Jurkat, Clone E6-1 (cell line): ENCODE measurements at regions not wholly inside any gene's neighbourhood (a gene's known extent, or its start where the extent isn't known, plus 50 kb on each side); places are given as distances from the start of the nearest gene placed in this dataset.

Experiments used
- DNase-seq: peaks from one replicate; pipeline ENCODE4 v3.0.0-alpha.2; 2011; ENCODE audit warnings: low read depth, low spot score
- H3K4me3 ChIP-seq: 2 replicates; pipeline ENCODE4 v1.5.1; 2011; ENCODE audit warnings: mild to moderate bottlenecking, low read length, control low read depth, moderate library complexity

GRCh38 chr12:45102818-45103217 lies 51.9 kb upstream of the DBX2 start:
- no peak for DNase-seq
- H3K4me3 ChIP-seq: no peak overlapping the region

GRCh38 chr12:45105996-45106395 lies 55.1 kb upstream of the DBX2 start:
- DNase-seq: no peak
- no peak overlapping the region for H3K4me3 ChIP-seq

- H3K4me3 ChIP-seq: no peak overlapping the region
- no peak for DNase-seq
These were observed 61.4 kb upstream of the DBX2 start for GRCh38 chr12:45112306-45112705.

GRCh38 chr12:45121224-45121623 lies 70.3 kb upstream of the DBX2 start:
- no peak for DNase-seq

DNA sequence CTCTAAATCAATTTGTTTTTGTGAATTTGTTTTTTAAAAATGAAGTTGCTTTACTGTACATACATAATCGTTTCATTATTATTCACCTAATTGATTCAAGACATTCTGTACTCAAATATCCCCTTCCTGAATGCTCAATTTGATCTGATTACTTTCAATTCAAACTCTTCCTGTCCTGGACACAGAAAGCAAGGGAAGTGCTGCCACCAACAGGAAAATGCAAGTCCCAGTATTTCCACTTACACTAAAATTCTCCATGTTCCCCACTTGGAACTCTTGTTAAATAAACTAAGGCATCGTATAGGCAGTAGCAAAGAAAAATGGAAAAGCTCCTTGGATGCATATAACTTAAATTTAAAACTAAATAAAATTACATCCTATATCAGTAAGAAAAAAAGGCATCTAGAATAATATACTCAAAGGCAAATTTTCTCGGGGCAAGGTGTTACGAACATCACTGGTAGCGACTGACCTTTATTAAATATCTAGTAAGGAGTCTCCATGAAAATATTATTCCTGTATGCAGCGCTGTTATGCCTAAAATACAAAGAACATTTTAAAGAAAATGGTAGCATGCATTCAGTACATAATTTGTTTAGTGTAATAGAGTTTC lies 72.0 kb upstream of the DBX2 start:
- DNase-seq: peak; percentile 19

More at GRCh38 chr12:45121224-45121623, 70.3 kb upstream of the DBX2 start:
- H3K4me3 ChIP-seq: no peak overlapping the region

GRCh38 chr12:45124485-45125155 lies 73.7 kb upstream of the DBX2 start:
- no peak overlapping the region for H3K4me3 ChIP-seq
- DNase-seq: no peak

More for the DNA sequence above, 72.0 kb upstream of the DBX2 start:
- no peak overlapping the region for H3K4me3 ChIP-seq

DNA sequence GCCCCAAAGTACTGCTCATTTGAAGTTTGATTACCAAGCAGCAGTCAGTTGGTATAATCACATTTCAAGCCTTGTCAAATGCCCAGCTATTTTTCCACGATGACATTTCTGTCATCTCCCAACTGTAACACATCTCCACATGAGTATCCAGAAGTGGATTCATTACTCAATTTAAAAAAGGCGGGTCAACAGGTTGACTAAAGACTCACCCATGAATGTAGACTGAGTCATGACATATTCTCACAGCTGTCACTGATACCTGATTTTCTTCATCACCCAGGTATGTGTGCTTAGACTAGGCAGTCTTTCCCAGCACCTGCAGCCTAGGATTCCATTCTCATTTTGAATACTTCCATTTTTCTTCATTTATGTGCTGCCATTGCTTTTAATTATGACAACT lies 75.1 kb upstream of the DBX2 start:
- H3K4me3 ChIP-seq: no peak overlapping the region
- no peak for DNase-seq

GRCh38 chr12:45128637-45129036 lies 77.7 kb upstream of the DBX2 start:
- no peak overlapping the region for H3K4me3 ChIP-seq
- DNase-seq: no peak

GRCh38 chr12:45130881-45131281 lies 80.0 kb upstream of the DBX2 start:
- DNase-seq: peak; percentile 72
- H3K4me3 ChIP-seq: no peak overlapping the region

DNA sequence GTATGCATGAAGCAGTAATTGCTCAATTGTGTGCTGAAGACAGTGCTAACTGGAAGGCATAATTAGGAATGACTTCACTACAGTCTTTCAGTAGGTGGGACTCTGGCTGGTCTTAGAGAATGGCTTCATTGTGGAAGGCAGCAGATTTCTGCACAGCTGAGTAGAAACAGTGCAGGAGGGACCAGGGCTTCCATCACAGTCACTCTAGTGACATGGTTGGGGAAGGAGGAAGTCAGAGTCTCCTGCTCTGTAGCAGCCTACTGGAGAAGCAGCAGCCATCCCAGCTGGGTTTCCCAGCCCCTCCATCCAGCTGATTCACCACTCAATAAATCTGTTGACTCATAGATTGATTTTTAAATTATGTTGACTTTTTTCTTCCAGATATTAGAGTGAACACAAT lies 80.6 kb upstream of the DBX2 start:
- no peak for DNase-seq
- no peak overlapping the region for H3K4me3 ChIP-seq

- no peak overlapping the region for H3K4me3 ChIP-seq
- DNase-seq: no peak
These were observed 77.3 kb upstream of the ANO6 start for GRCh38 chr12:45138609-45139008.

DNA sequence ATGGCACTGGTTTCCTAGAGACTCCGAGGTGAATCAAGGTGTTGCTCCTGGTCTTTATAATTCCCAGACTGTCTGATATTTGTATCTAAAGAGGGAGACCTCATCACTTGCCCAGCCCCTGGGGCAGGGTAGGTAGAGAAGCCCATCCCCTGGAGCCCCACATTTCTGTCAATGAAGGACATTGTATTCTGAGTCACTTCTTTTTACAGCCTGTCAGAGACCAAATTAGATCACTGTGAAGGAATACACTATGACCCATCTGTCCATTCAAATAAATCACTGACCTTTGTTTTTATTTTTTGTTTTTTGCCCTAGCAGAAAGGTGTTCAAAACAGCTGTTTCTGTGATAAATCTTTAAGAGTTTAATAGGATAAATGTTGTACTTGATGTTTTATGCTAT lies 67.9 kb upstream of the ANO6 start:
- DNase-seq: no peak
- no peak overlapping the region for H3K4me3 ChIP-seq

- DNase-seq: no peak
- H3K4me3 ChIP-seq: no peak overlapping the region
These were observed 67.3 kb upstream of the ANO6 start for GRCh38 chr12:45148619-45149018.

- H3K4me3 ChIP-seq: no peak overlapping the region
- no peak for DNase-seq
These were observed 50.6 kb upstream of the ANO6 start for GRCh38 chr12:45165284-45165683.

- no peak overlapping the region for H3K4me3 ChIP-seq
- no peak for DNase-seq
These were observed 49.8 kb upstream of the ANO6 start for GRCh38 chr12:45166056-45166455.
